ENCODE measurements at regions not wholly inside any gene's neighbourhood (a gene's known extent, or its start where the extent isn't known, plus 50 kb on each side); places are given as distances from the start of the nearest gene placed in this dataset.
"Not testable (repeated sequence)": the region's sequence is repeated elsewhere in the genome, so short reads cannot be mapped to it uniquely, and the experiment has no call there.

DNA sequence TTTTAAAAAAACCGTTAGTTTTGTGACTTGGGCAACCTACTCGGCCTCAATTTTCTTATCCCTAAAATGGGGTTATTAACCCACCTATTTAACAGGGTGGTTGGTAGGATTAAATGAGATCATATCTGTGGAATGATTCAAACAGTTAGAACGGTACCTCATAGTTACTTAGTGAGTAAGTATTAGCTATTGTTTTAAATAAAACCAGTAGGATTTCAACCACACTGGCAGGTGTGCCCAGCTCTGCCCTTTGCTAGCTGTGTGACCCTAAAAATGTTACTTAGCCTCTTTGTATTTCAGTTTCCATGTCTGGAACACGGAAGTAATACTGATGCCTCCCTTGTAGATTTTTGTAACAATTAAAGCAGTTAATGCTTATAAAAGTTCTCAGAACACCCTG lies 225.8 kb upstream of the SPRY1 start:
- no peak overlapping the region for H3K4me3 ChIP-seq (ENCODE audit: low read depth, low read length)

DNA sequence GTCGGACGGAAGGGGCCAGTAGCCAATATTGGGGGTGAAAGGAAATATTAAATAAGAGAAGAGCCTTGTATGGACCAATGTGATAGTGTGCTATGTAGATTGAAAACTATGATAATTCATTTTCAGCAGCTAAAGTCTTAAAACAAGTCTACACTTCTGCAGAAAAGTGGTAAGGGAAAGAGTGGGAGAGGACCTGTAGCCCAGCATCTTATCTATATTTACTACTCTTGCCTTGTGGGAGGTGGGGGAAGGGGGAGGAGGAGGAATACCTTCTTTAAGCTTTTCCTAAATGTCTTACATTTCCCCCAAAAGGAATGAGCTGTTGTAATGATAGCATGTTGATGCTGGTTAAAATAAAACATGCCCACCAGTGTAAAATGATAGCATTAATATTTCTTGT lies 220.0 kb upstream of the SPRY1 start:
- H3K36me3 ChIP-seq (ENCODE audit: control insufficient read depth, insufficient read depth, low read length): no peaks in the 10 kb centered on the region
- H3K9me3 ChIP-seq (ENCODE audit: control insufficient read depth, low read length): no peaks in the 10 kb centered on the region
- H2AFZ ChIP-seq: no peak overlapping the region
- no peaks in the 10 kb centered on the region for H3K4me1 ChIP-seq
- no peaks in the 10 kb centered on the region for H3K79me2 ChIP-seq
- H3K9ac ChIP-seq: no peak overlapping the region
- TF ChIP-seq, protein P1, sequence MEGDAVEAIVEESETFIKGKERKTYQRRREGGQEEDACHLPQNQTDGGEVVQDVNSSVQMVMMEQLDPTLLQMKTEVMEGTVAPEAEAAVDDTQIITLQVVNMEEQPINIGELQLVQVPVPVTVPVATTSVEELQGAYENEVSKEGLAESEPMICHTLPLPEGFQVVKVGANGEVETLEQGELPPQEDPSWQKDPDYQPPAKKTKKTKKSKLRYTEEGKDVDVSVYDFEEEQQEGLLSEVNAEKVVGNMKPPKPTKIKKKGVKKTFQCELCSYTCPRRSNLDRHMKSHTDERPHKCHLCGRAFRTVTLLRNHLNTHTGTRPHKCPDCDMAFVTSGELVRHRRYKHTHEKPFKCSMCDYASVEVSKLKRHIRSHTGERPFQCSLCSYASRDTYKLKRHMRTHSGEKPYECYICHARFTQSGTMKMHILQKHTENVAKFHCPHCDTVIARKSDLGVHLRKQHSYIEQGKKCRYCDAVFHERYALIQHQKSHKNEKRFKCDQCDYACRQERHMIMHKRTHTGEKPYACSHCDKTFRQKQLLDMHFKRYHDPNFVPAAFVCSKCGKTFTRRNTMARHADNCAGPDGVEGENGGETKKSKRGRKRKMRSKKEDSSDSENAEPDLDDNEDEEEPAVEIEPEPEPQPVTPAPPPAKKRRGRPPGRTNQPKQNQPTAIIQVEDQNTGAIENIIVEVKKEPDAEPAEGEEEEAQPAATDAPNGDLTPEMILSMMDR (IDR thresholded peaks at IDR 0.05): no peak
- H3K4me3 ChIP-seq (ENCODE audit: low read depth, low read length): no peak overlapping the region
- H3K4me2 ChIP-seq (ENCODE audit: low read length): no peak overlapping the region
- no peak overlapping the region for H3K27ac ChIP-seq
- no peaks in the 10 kb centered on the region for H3K27me3 ChIP-seq (ENCODE audit: control insufficient read depth, insufficient read depth, low read length)

More for the DNA sequence above, 225.8 kb upstream of the SPRY1 start:
- H3K9me3 ChIP-seq (ENCODE audit: control insufficient read depth, low read length): no peaks in the 10 kb centered on the region
- no peaks in the 10 kb centered on the region for H3K27me3 ChIP-seq (ENCODE audit: control insufficient read depth, insufficient read depth, low read length)
- H3K27ac ChIP-seq: no peak overlapping the region
- no peaks in the 10 kb centered on the region for H3K36me3 ChIP-seq (ENCODE audit: control insufficient read depth, insufficient read depth, low read length)
- H3K9ac ChIP-seq: no peak overlapping the region
- H3K4me2 ChIP-seq (ENCODE audit: low read length): no peak overlapping the region
- TF ChIP-seq, protein P1 (IDR thresholded peaks at IDR 0.05): no peak
- H2AFZ ChIP-seq: no peak overlapping the region
- no peaks in the 10 kb centered on the region for H3K79me2 ChIP-seq
- no peaks in the 10 kb centered on the region for H3K4me1 ChIP-seq

DNA sequence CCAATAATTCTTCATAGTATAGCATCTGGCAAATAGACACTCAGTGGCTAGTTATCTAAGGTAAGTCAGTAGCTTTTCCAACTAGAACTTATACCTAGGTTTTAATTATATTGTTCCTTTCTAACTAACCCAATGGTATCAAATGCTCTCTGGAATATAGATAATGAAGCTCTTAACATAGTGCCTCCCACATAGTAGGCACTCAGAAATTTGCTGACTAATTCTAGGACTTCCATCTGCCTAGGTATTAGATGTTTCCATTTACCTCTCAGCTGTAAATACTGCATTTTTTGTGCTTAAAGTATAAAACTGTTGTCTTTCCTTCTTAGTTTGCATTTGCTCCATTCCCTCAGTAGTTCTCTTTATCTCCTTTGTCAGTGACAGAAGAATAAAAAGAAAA lies 214.3 kb upstream of the SPRY1 start:
- H2AFZ ChIP-seq: no peak overlapping the region
- H3K9me3 ChIP-seq (ENCODE audit: control insufficient read depth, low read length): no peaks in the 10 kb centered on the region
- H3K79me2 ChIP-seq: no peaks in the 10 kb centered on the region
- H3K4me1 ChIP-seq: no peaks in the 10 kb centered on the region
- H3K9ac ChIP-seq: no peak overlapping the region
- H3K4me3 ChIP-seq (ENCODE audit: low read depth, low read length): no peak overlapping the region
- TF ChIP-seq, protein P1 (IDR thresholded peaks at IDR 0.05): no peak
- no peak overlapping the region for H3K27ac ChIP-seq
- no peaks in the 10 kb centered on the region for H3K27me3 ChIP-seq (ENCODE audit: control insufficient read depth, insufficient read depth, low read length)
- no peak overlapping the region for H3K4me2 ChIP-seq (ENCODE audit: low read length)
- no peaks in the 10 kb centered on the region for H3K36me3 ChIP-seq (ENCODE audit: control insufficient read depth, insufficient read depth, low read length)

DNA sequence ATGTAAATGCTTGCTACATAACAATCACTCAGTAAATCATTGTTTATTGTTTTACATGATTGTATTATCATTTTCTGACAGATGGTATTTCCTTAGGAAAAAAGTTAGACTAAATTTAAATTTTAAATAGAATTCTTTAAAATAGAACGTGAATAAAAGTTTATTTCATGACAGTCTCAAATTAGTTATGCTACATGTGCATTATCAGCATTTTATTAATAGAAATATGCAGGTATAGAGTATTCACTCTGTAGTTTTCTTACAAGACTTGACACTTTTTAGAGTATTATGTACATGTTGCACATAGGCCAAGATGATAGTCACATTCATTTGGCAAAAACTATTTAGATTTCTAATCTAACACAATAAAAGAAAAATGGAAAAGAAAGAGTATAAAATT lies 213.3 kb upstream of the SPRY1 start:
- no peaks in the 10 kb centered on the region for H3K9me3 ChIP-seq (ENCODE audit: control insufficient read depth, low read length)
- no peak overlapping the region for H3K4me2 ChIP-seq (ENCODE audit: low read length)
- H2AFZ ChIP-seq: no peak overlapping the region
- H3K4me1 ChIP-seq: no peaks in the 10 kb centered on the region
- H3K4me3 ChIP-seq (ENCODE audit: low read depth, low read length): no peak overlapping the region
- H3K36me3 ChIP-seq (ENCODE audit: control insufficient read depth, insufficient read depth, low read length): no peaks in the 10 kb centered on the region
- no peak overlapping the region for H3K27ac ChIP-seq
- no peaks in the 10 kb centered on the region for H3K27me3 ChIP-seq (ENCODE audit: control insufficient read depth, insufficient read depth, low read length)
- TF ChIP-seq, protein P1 (IDR thresholded peaks at IDR 0.05): no peak
- H3K9ac ChIP-seq: no peak overlapping the region
- no peaks in the 10 kb centered on the region for H3K79me2 ChIP-seq

DNA sequence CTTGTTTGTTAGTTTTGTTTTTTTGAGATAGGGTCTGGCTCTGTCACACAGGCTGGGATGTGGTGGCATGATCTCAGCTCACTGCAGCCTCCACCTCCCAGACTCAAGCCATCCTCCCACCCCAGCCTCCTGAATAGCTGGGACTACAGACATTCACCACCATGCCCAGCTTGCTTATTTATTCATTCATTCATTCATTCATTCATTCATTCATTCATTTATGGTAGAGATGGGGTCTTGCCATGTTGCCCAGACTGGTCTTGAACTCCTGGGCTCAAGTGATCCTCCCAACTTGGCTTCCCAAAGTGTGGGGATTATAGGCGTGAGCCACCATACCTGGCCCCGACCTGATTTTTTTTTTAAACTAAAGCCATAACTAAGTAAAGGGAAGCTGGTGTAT lies 212.8 kb upstream of the SPRY1 start:
- not testable (repeated sequence) for H3K27ac ChIP-seq; H3K9me3 ChIP-seq (ENCODE audit: control insufficient read depth, low read length); H3K4me2 ChIP-seq (ENCODE audit: low read length); H3K79me2 ChIP-seq; H3K9ac ChIP-seq; H2AFZ ChIP-seq; H3K4me1 ChIP-seq; H3K36me3 ChIP-seq (ENCODE audit: control insufficient read depth, insufficient read depth, low read length); H3K27me3 ChIP-seq (ENCODE audit: control insufficient read depth, insufficient read depth, low read length); H3K4me3 ChIP-seq (ENCODE audit: low read depth, low read length)
